Ishikawa (cell line): ENCODE measurements at regions not wholly inside any gene's neighbourhood (a gene's known extent, or its start where the extent isn't known, plus 50 kb on each side); places are given as distances from the start of the nearest gene placed in this dataset.

ENCODE experiments used
- CEBPB ChIP-seq: IDR thresholded peaks from 2 replicates; pipeline ENCODE4 v1.6.1; 2012
- CREB1 ChIP-seq: IDR thresholded peaks from 2 replicates; pipeline ENCODE4 v1.6.1; 2012; ENCODE audit warnings: low read depth
- EGR1 ChIP-seq: IDR thresholded peaks from 2 replicates; pipeline ENCODE4 v1.6.1; 2012
- EP300 ChIP-seq: IDR thresholded peaks from 2 replicates; pipeline ENCODE4 v1.6.1; 2012; ENCODE audit warnings: borderline replicate concordance
- FOXM1 ChIP-seq: IDR thresholded peaks from 2 replicates; pipeline ENCODE4 v1.6.1; 2012; ENCODE audit warnings: low read depth, borderline replicate concordance
- NFIC ChIP-seq: IDR thresholded peaks from 2 replicates; pipeline ENCODE4 v1.6.1; 2012
- RAD21 ChIP-seq: IDR thresholded peaks from 2 replicates; pipeline ENCODE4 v1.6.1; 2012; ENCODE audit warnings: low read depth
- TAF1 ChIP-seq: IDR thresholded peaks from 2 replicates; pipeline ENCODE4 v1.6.1; 2012; ENCODE audit warnings: low read depth, mild to moderate bottlenecking
- TCF12 ChIP-seq: IDR thresholded peaks from 2 replicates; pipeline ENCODE4 v1.6.1; 2012; ENCODE audit warnings: low read depth
- TEAD4 ChIP-seq: IDR thresholded peaks from 2 replicates; pipeline ENCODE4 v1.6.1; 2012
- USF1 ChIP-seq: IDR thresholded peaks from 2 replicates; pipeline ENCODE4 v1.6.1; 2012
- YY1 ChIP-seq: IDR thresholded peaks from 2 replicates; pipeline ENCODE4 v1.6.1; 2012; ENCODE audit warnings: low read depth
- ZBTB7A ChIP-seq: IDR thresholded peaks from 2 replicates; pipeline ENCODE4 v1.6.1; 2012; ENCODE audit warnings: low read depth
- TF ChIP-seq, protein P1 (sequence below): IDR thresholded peaks from 2 replicates; pipeline ENCODE4 v1.6.1; 2012; ENCODE audit warnings: low read depth, mild to moderate bottlenecking
- TF ChIP-seq, protein P2 (sequence below): IDR thresholded peaks from 2 replicates; pipeline ENCODE4 v1.6.1; 2012

- TF ChIP-seq NFIC (no peak), EGR1 (no peak), CEBPB (no peak), RAD21 (no peak), EP300 (no peak), TEAD4 (no peak), USF1 (no peak)
- TF ChIP-seq, protein P1, sequence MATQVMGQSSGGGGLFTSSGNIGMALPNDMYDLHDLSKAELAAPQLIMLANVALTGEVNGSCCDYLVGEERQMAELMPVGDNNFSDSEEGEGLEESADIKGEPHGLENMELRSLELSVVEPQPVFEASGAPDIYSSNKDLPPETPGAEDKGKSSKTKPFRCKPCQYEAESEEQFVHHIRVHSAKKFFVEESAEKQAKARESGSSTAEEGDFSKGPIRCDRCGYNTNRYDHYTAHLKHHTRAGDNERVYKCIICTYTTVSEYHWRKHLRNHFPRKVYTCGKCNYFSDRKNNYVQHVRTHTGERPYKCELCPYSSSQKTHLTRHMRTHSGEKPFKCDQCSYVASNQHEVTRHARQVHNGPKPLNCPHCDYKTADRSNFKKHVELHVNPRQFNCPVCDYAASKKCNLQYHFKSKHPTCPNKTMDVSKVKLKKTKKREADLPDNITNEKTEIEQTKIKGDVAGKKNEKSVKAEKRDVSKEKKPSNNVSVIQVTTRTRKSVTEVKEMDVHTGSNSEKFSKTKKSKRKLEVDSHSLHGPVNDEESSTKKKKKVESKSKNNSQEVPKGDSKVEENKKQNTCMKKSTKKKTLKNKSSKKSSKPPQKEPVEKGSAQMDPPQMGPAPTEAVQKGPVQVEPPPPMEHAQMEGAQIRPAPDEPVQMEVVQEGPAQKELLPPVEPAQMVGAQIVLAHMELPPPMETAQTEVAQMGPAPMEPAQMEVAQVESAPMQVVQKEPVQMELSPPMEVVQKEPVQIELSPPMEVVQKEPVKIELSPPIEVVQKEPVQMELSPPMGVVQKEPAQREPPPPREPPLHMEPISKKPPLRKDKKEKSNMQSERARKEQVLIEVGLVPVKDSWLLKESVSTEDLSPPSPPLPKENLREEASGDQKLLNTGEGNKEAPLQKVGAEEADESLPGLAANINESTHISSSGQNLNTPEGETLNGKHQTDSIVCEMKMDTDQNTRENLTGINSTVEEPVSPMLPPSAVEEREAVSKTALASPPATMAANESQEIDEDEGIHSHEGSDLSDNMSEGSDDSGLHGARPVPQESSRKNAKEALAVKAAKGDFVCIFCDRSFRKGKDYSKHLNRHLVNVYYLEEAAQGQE: no peak
- TF ChIP-seq, protein P2, sequence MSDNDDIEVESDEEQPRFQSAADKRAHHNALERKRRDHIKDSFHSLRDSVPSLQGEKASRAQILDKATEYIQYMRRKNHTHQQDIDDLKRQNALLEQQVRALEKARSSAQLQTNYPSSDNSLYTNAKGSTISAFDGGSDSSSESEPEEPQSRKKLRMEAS: no peak
Measured at GRCh38 chr2:128548461-128548891, 229.8 kb upstream of the HS6ST1 start.

GRCh38 chr2:128549094-128549493 is 230.4 kb upstream of the HS6ST1 start:
- TF ChIP-seq NFIC: no peak
- TF ChIP-seq USF1: no peak
- no peak for TF ChIP-seq TAF1
- TF ChIP-seq CEBPB: no peak
- no peak for TF ChIP-seq YY1
- TF ChIP-seq RAD21: no peak
- no peak for TF ChIP-seq ZBTB7A
- TF ChIP-seq, protein P1: no peak
- no peak for TF ChIP-seq CREB1
- TF ChIP-seq, protein P2: no peak
- no peak for TF ChIP-seq TEAD4
- TF ChIP-seq TCF12: no peak
- no peak for TF ChIP-seq EP300
- TF ChIP-seq FOXM1: no peak
- TF ChIP-seq EGR1: no peak

DNA sequence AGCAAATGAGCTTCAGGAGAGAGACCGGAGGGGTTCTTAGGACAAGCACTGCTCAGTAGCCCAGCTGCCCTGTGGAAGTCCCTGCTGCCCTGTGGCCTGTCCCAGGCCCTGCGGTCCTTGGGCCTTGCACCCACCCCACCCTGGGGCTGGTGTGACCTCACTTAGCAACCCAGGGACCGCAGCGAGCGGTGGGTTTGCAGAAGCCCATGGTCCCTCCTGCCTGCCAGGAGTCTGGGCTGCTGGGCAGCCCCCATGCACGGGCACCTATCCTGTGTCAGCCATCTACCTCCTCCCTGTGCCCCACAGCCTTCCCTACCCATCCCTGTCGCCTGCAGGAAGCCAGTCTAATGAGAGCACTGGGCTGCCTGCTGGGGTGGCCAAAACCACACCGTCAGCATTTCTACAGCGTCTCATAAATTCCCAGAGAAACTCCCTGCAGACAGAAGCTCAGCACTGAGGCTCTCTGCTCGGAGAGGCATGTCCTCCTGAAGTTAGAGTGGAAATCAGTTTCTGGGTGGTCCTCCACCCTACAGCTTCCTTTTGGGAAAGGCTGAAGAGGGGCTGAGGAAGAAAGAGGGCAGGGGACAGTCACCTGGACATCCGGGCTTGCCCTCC is 231.1 kb upstream of the HS6ST1 start:
- no peak for TF ChIP-seq CREB1
- no peak for TF ChIP-seq CEBPB
- TF ChIP-seq USF1: no peak
- no peak for TF ChIP-seq TAF1
- TF ChIP-seq TCF12: no peak
- no peak for TF ChIP-seq EGR1
- TF ChIP-seq RAD21: no peak
- TF ChIP-seq, protein P1: no peak
- no peak for TF ChIP-seq NFIC
- TF ChIP-seq, protein P2: no peak
- TF ChIP-seq ZBTB7A: no peak
- TF ChIP-seq YY1: no peak
- no peak for TF ChIP-seq EP300
- no peak for TF ChIP-seq TEAD4
- TF ChIP-seq FOXM1: no peak

GRCh38 chr2:128550389-128550788 is 231.7 kb upstream of the HS6ST1 start:
- no peak for TF ChIP-seq USF1
- no peak for TF ChIP-seq RAD21
- no peak for TF ChIP-seq YY1
- no peak for TF ChIP-seq FOXM1
- no peak for TF ChIP-seq TEAD4
- no peak for TF ChIP-seq EGR1
